H7 (cell line): ENCODE measurements at regions not wholly inside any gene's neighbourhood (a gene's known extent, or its start where the extent isn't known, plus 50 kb on each side); places are given as distances from the start of the nearest gene placed in this dataset.

Experiments used
- DNase-seq: peaks from one replicate; pipeline ENCODE4 v3.0.0; 2012
- H3K27me3 ChIP-seq: 2 replicates; pipeline ENCODE4 v1.6.0; 2011; ENCODE audit warnings: mild to moderate bottlenecking, low read length; ENCODE audit not compliant: control insufficient read depth, insufficient read depth
- H3K36me3 ChIP-seq: replicated peaks from 2 replicates; pipeline ENCODE4 v1.5.1; 2011; ENCODE audit warnings: low read length; ENCODE audit not compliant: control insufficient read depth, insufficient read depth
- H3K4me3 ChIP-seq: 2 replicates; pipeline ENCODE4 v1.5.1; 2011; ENCODE audit warnings: low read depth, mild to moderate bottlenecking, control low read depth, low read length, moderate library complexity; ENCODE audit not compliant: insufficient read depth

DNA sequence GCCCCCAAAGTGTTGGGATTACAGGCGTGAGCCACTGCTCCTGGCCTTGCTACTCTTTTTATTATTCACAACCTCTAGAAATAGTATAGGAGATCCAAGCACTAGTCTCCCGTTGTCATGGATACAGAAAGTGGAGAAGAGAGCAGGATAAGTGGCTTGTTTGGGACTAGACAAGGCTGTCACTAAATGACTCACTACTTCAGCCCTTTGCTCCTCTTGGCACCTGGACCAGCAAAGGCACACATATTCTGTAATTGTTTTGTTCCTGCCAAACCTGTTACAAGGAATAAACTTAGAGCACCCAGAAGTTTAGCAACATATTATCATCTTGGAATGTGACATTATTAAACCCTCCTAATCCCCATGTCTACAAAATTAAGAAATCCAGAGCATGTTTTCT is 427.2 kb upstream of the THBS1 start:
- Histone ChIP-seq H3K4me3 (no peak overlapping the region), H3K36me3 (no peaks in the 10 kb centered on the region), H3K27me3 (no peaks in the 10 kb centered on the region)
- DNase-seq, result no peak

DNA sequence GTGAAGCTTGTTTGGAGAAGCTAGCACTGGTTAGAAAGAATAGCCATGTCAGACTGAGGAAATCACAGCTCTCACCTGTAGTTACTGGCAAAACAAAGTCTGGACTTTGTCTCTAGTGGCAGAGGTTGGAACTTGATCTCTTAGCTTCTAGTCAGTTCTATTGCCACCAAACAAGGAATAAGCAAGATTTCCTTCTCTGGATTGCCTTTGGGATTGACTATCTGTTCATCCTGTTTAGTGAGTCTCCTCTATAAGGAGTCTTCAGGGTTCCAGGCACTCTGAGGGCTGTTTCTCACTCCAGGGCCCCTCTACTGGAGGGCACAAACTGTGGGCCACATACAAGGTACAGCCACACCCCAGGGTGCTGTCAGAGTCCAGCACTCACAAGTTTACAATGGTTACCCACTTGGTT is 426.6 kb upstream of the THBS1 start:
- H3K27me3 ChIP-seq, result no peaks in the 10 kb centered on the region
- H3K36me3 ChIP-seq, result no peaks in the 10 kb centered on the region
- no peak for DNase-seq
- no peak overlapping the region for H3K4me3 ChIP-seq

DNA sequence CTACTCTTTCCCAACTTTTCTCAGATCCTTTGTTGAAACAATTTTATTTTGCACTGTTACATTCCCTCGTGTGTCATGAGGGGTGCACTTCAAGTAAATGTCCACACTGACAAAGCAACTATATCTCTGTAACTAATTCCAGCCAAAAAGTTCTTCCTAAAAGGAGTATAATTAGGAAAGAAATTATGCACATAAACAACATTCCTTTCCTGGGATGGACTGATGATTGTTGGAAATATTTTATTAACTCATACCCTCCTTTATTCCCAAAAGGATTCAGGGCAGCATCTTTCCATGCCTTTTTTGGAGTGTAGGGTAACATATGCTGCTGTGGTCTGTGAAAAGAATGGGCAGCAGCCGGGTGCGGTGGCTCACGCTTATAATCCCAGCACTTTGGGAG is 426.1 kb upstream of the THBS1 start:
- Histone ChIP-seq H3K4me3 (no peak overlapping the region), H3K36me3 (no peaks in the 10 kb centered on the region), H3K27me3 (no peaks in the 10 kb centered on the region)
- no peak for DNase-seq

DNA sequence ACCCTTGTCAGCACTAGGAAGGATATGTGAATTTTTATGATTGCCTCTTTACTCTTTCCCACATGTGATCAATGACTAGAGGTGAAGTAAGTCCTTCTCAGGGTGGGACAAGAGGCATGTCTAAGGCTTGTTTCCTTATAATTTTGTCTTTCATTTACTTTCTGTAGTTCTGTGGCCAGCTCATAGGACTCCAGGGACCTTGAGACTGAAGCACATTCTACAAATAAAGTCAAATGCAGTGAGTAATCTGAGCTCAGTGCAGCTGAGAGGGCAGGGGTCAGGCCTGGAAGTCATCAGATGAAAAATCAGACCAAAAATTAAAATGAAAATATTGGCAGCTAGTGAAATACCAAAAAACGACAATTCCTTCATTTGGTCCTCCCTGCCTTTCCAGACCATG is 424.7 kb upstream of the THBS1 start:
- H3K4me3 ChIP-seq, result no peak overlapping the region
- H3K36me3 ChIP-seq, result no peaks in the 10 kb centered on the region
- no peaks in the 10 kb centered on the region for H3K27me3 ChIP-seq
- DNase-seq, result no peak

- H3K36me3 ChIP-seq, result no peaks in the 10 kb centered on the region
- no peaks in the 10 kb centered on the region for H3K27me3 ChIP-seq
- no peak for DNase-seq
- H3K4me3 ChIP-seq, result no peak overlapping the region
Observed at GRCh38 chr15:39156646-39157250, 424.1 kb upstream of the THBS1 start.

DNA sequence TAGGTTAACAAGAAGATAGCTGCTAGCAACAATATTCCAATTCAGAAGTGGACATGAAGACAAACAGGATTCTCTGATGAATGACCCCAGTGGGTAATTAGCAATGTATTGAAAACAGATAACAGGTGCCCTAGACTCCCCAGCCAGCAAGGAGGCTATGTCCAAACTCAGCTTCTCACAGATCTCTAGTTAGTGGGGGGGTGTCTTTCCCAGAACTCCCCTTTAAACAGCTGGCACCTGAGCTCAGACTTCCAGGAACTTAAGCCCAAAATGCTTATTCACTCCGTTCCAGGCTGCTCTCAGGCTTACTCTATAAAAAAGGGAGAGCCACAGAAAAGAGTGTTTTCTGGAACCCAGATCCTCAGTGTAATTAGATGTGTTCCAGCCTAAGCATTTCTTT is 423.0 kb upstream of the THBS1 start:
- no peak for DNase-seq
- Histone ChIP-seq H3K36me3 (no peaks in the 10 kb centered on the region), H3K27me3 (no peaks in the 10 kb centered on the region), H3K4me3 (no peak overlapping the region)

GRCh38 chr15:39159833-39160232 is 421.0 kb upstream of the THBS1 start:
- Histone ChIP-seq H3K4me3 (no peak overlapping the region), H3K36me3 (no peaks in the 10 kb centered on the region), H3K27me3 (no peaks in the 10 kb centered on the region)
- DNase-seq, result no peak

DNA sequence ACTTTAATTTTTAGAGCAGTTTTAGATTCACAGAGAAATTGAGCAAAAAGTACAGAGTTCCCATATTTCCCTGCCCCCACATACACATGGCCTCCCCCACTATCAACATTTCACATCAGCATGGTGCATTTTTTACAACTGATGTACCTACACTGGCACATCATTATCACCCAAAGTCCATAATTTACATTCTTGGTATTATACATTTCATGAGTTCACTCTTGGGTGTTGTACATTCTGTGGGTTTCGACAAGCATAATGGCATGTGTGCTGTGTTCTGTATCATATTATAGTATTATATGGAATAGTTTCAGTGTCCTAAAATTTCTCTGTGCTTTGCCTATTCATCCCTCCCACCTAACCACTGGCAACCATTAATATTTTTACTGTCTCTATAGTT is 419.8 kb upstream of the THBS1 start:
- no peaks in the 10 kb centered on the region for H3K27me3 ChIP-seq
- no peak overlapping the region for H3K4me3 ChIP-seq
- no peaks in the 10 kb centered on the region for H3K36me3 ChIP-seq
- DNase-seq, result no peak

GRCh38 chr15:39165020-39165706 is 415.7 kb upstream of the THBS1 start:
- Histone ChIP-seq H3K27me3 (no peaks in the 10 kb centered on the region), H3K4me3 (no peak overlapping the region), H3K36me3 (no peaks in the 10 kb centered on the region)
- no peak for DNase-seq

GRCh38 chr15:39167164-39168058 is 413.5 kb upstream of the THBS1 start:
- DNase-seq, result no peak
- Histone ChIP-seq H3K27me3 (no peaks in the 10 kb centered on the region), H3K4me3 (no peak overlapping the region), H3K36me3 (no peaks in the 10 kb centered on the region)

GRCh38 chr15:39171944-39172368 is 408.9 kb upstream of the THBS1 start:
- H3K4me3 ChIP-seq, result no peak overlapping the region
- H3K27me3 ChIP-seq, result no peaks in the 10 kb centered on the region
- peak; percentile 60 for DNase-seq
- no peaks in the 10 kb centered on the region for H3K36me3 ChIP-seq

GRCh38 chr15:39172380-39173281 is 408.2 kb upstream of the THBS1 start:
- Histone ChIP-seq H3K36me3 (no peaks in the 10 kb centered on the region), H3K4me3 (no peak overlapping the region), H3K27me3 (no peaks in the 10 kb centered on the region)
- no peak for DNase-seq

GRCh38 chr15:39173426-39173825 is 407.5 kb upstream of the THBS1 start:
- DNase-seq, result no peak
- Histone ChIP-seq H3K4me3 (no peak overlapping the region), H3K27me3 (no peaks in the 10 kb centered on the region), H3K36me3 (no peaks in the 10 kb centered on the region)

- no peaks in the 10 kb centered on the region for H3K27me3 ChIP-seq
- no peak for DNase-seq
- H3K4me3 ChIP-seq, result no peak overlapping the region
- no peaks in the 10 kb centered on the region for H3K36me3 ChIP-seq
Observed at GRCh38 chr15:39174332-39174731, 406.5 kb upstream of the THBS1 start.
